GM21529 (cell line): ENCODE measurements at regions not wholly inside any gene's neighbourhood (a gene's known extent, or its start where the extent isn't known, plus 50 kb on each side); places are given as distances from the start of the nearest gene placed in this dataset.

ENCODE experiments used
- ATAC-seq: cut with Tn5 transposase; IDR thresholded peaks from one replicate; pipeline ENCODE4 v1.9.1; 2021; ENCODE audit not compliant: unreplicated experiment

DNA sequence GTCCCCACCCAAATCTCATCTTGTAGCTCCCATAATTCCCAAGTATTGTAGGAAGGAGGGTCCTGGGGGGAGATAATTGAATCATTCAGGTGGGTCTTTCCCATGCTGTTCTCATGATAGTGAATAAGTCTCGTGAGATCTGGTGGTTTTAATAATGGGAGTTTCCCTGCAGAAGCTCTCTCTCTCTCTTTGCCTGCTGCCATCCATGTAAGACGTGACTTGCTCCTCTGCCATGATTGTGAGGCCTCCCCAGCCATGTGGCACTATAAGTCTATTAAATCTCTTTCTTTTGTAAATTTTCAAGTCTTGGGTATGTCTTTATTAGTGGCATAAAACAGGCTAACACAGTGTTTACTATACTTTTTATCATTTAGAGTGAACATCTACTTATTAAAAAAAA is 338.8 kb downstream of the ANKRD7 start:
- ATAC-seq = no peak

DNA sequence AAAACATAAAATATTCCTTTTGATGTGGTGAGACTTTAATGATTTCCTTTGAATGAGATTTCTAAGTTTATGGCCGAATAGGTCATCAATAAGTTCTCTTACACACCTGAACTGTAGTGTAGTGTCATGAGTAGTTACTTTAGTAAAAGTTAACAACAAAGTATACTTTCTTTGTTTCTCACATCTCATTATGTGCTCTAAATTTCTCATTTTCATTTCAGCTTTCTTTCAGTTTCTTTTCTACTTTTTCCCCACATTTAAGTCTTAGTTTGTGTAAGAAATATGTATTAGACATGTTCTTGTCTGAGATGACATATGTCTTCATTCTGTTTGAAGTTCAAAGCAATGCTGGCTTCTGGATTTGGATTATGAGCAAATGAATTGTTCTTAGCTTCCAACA is 348.1 kb downstream of the ANKRD7 start:
- peak; percentile 45 for ATAC-seq

DNA sequence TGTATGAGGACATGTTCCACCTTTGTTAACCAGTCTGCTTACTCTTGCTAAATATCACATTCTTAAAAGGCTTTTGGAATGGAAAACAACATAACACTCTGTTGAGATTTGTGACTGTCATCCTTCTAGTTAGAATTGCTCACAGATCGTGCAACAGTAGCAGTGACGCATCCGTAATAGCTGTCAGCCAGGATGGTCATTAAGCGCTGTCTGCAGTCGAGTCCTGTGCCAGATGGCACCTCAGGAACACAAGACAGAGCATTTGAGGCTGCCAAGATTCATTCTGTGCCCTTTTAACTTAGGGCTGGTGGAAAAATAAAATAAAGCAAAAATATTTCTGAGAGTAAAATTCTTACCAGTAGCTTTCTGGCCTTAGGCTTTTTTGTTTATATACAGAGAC is 348.6 kb downstream of the ANKRD7 start:
- ATAC-seq = no peak

DNA sequence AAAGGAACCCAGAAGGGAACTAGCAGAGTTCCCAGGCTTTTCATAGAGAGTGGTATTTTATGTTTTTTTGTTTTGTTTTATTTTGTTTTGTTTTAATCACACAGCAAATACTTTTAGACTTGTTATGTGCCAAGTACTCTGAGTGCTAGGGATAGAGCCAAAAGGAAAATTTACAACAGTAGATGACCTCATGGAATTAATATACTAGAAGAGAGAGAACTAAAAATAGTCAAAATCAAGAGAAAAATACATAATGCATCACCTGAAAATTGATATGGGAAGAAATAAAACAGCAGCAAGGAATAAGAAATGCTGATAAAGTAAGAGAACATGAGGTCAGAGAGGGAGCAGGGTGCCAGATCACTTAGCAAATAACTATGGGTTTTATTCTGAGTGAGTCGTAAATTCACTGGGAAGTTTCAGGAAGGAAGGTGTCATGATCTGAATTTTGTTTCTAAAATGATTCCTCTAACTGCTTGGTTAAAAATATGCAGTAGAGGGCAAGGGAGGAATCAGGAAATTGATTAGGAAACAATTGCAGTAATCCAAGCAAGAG is 351.0 kb downstream of the ANKRD7 start:
- ATAC-seq = no peak

DNA sequence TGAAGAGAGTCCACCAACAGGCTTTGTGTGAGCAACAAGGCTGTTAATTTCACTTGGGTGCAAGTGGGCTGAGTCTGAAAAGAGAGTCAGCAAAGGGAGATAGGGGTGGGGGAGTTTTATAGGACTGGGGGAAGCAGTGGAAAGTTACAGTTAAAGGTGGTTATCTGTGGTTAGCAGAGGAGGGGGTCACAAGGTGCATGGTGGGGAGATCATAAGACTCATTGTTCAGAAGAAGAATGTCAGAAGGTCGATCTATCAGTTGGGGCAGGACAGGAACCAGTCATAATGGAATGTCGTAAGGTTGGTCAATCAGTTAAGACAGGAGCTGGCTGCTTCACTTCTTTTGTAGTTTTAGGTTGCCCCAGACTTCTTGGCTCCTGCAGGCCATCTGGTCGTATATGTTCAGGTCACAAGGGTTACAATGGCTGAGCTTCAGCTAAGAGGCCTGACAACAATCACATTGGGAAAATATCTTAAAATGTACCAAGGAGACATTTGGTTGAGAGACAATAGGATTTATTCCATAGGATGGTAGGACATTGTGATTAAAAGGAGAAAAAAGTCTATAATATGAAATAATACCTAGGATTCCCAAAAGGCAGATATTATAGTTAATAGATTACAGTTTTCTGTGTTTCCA is 356.4 kb downstream of the ANKRD7 start:
- no peak for ATAC-seq

DNA sequence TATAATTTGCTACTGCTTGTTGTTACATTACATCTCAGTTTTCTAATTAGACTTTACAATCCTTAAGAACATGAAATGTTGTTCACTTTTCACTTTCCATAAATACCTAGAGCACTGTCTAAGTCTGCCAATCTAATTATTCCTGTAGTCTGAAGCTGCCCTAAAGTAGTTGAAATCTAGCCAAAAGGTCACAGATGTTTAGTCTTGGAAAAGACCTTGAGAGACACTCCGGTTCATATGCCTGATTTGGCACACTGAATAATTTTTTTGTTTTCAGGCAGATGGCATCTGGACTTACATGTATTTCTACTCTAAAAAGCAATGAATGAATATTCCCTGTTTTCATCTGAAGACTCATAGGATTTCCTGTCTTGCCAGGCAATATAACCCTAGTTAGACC is 359.1 kb downstream of the ANKRD7 start:
- no peak for ATAC-seq

DNA sequence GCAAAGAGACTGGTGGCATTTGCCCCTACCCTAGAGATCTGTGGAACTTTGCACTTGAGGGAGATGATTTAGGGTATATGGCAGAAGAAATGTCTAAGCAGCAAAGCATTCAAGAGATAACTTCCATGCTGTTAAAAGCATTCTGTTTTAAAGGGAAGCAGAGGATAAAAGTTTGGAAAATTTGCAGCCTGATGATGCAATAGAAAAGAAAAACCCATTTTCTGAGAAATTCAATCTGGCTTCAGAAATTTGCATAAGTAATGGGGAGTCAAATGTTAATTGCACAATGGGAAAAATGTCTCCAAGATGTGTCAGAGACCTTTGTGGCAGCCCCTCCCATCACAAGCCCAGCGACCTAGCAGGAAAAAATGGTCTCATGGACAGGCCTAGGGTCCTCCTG is 361.7 kb downstream of the ANKRD7 start:
- no peak for ATAC-seq

DNA sequence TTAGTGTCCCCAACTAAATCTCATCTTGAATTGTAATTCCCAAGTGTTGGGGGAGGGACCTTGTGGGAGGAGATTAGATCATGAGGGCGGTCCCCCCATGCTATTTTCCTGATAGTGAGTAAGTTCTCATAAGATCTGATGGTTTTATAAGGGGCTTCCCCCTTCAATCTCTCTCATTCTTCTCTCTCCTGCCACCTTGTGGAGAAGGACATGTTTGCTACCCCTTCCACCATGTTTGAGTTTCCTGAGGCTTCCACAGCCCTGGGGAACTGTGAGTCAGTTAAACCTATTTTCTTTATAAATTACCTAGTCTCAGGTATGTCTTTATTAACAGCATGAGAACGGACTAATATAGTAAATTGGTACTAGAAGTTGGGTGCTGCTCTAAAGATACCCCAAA is 365.6 kb downstream of the ANKRD7 start:
- peak; percentile 84 for ATAC-seq

DNA sequence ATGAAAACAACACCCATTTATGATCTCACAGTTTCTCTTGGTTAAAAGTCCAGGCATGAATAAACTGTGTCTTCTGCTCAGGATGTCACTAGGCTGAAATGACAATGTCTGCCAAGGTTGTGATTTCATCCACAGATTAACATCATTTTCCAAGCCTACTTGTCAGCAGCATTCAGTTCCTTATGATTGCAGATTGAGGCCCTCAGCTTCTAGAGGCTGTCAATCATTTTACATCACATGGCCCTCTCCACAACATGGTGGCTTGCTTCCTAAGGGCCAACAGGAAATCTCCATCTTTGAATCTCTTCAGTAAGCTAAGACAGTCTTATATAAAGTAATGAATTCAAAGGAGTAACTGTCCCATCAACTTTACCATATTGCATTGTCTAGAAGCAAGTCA is 377.6 kb downstream of the ANKRD7 start:
- ATAC-seq = no peak

DNA sequence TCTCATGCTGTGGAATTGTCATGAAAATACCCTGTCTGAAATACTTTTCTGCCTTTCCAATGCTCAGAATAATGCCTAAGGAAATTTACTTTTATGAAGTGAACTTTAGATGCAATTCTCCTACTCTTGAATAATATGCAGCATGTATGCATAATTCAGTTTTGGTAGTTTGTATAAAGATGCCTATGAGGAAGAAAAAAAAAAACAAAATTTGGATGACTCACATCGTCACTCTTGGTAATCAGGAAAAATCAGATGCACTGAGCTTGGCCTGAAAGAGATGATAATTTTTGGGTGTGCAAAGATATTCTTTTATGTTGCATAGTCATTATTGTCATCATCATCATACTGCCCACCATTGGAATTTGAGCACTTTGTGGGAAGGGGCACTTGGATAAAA is 382.1 kb downstream of the ANKRD7 start:
- no peak for ATAC-seq

DNA sequence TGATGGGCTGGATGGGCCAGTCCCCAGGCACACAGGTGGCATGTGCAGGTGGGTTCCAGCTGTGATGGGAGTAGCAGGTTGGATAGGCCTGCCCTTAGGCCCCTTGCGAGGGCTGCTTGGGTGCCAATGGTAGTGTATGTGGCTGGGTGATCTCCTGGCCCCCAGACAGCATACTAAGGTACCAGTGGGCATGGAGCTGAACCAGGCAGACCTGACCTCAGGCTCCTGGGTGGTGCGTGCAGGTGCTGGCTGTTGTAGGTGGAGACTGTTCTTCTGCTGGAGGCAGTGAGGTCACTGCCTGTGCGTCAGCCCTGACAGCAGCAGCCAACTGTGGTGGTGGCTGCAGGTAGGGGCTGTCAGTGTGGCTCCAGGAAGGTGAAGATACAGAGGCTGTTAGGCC is 384.7 kb downstream of the ANKRD7 start:
- ATAC-seq = no peak

DNA sequence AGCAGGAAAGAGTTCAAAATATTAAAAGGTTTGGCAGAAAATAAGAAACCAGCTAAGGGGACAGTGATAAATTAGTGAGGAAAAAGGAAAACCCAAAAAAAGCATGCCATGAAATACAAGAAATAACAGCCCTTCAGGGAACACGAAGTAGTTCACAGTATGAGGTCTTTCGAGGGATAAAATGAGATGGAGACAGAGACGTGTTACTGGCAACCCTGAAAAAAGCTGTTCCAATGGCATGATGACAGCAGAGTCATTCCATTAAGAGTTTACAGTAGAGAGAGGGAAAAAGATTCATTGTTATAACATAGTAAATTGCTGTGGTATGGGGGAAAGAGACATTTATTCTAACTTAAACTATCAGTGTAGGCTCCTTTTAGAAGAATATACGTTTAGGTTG is 391.2 kb downstream of the ANKRD7 start:
- no peak for ATAC-seq

DNA sequence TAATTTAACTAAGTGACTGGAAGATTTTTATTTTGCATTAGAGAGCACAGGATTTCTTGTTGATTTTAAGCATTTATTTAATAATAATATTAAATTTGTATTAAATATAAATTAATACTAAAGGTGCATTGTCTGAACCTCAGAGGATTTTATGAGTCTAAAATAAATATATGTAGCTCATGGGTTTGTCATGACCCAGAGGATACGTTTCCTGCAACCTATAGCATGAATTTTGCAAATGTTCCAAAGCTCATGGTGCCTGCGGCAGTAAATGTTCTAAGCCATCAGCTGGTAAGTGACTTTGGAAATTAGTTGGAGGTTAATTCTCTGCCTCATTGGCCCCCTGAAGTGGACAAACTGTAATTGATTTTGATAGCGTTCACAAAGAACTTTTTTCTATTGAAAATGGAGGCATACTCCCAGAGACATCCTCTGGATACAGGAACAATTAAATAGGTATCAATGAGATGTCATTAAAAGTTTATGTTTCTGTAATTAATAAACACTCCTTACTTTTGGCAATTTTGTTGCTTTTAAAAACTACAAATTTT is 397.4 kb downstream of the ANKRD7 start:
- ATAC-seq = no peak

DNA sequence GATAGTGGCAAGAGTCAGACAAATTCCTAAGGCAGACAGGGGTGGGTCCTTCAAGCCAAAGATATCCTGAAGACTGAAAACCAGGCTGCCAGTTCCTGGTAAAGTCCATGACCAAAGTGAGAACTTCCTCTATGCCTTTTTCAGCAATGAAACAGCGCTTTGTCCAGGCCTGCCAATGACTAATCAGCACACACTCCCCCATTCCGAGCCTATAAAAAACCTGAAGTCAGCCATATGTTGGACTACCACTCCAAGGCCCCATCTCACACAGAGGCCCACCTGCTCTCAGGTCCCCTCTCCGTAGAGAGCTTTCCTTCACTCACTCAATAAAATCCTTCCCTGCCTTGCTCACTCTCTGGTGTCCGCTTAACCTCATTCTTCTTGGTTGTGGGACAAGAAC is 402.2 kb downstream of the ANKRD7 start:
- ATAC-seq = no peak

DNA sequence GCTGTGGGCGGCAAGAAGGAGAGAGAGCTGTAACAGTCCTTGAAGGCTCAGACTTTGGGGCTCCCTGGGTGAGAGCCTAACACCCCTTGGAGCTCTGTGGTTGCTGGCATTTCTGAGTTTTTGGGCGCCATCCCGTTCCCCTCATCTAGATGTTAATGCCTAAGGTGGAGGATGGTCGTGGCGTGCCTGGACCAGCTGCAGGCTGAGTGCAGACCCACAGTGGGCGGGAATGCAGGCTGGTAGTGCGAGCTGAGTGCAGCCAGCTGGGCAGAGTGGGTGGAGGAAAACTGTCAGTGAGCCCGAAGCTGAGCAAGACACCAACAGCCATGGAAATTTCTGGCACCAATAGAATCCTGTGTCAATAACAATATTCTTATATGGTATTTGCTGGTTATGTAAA is 403.0 kb downstream of the ANKRD7 start:
- ATAC-seq = no peak

DNA sequence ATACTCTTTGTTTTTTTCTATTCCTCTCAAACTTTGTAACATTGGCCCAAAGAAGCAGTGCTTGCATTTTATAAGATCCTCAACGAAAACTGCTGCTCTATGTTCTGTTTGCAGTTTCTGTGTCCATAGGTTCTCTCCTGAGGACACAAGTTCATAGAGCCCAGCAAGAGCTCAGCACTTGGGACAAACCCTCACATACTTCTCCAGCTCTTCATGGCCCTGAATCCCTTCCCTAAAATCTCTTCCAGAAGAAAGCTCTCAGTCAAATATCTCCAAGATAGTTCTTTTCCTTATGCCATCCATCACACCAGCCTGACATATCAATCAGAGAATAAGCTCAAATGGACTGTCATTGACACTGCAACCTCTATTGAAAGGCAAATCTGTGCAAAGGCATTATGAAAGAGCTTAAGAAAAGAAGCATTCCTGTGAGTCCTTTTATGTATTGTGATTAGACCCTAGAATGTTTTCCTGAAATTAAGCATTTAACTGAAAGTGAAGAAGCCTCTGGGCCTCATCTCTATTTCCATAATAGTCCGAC is 405.5 kb downstream of the ANKRD7 start:
- ATAC-seq = no peak

DNA sequence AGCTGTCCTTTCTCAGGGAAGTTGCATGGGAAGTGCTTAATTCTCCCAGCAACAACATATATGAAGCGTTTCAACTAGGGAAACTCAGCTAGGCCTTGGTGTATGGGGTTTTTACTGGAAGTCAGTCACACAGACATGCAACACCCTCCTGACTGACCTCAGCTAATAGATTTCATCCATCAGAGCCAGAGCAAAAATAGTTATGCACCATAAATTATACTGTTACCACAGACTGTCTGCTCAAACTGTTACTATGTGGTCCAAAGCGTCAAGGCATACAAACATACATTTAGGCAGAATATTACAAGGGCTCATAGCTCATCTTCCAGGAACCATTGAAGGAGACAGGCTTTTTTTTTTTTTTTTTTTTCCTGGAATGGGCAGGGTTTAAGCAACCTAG is 417.9 kb downstream of the ANKRD7 start:
- no peak for ATAC-seq

DNA sequence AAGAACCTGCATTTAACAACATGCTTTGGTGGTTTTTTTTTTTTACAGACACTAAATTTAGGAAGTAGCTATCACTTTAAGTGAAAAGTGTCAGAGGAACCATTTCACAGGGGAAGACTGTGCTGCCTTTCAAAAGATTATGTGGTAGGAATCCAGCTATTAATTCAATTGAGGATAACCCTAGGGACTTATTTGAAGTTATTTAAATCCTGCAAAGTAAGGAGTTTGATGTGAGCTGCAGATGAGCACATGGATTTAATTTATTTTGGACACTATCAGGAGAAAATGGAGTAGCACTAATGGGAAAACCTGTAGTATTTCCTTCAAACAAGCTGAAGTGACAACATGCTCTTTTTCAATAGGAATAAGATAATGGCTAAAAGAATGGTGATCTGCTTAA is 419.8 kb downstream of the ANKRD7 start:
- no peak for ATAC-seq

DNA sequence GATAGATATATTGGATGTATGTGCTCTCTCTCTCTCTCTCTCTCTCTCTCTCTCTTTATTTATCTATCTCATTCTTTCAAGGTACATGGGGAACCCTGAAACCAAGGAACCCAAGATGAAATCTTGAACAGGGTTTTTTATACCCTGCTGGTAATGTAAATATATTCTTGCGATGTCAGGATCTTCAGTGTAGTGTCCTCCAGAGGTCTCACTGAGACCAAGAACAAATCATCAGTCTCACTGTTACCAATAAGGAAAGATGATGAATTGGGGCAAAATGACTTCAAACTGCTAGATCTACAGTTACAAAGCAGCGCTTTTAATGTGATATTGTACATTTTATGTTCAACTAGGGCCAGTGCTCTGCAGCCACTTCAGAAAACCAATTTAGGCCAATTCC is 423.5 kb downstream of the ANKRD7 start:
- no peak for ATAC-seq

DNA sequence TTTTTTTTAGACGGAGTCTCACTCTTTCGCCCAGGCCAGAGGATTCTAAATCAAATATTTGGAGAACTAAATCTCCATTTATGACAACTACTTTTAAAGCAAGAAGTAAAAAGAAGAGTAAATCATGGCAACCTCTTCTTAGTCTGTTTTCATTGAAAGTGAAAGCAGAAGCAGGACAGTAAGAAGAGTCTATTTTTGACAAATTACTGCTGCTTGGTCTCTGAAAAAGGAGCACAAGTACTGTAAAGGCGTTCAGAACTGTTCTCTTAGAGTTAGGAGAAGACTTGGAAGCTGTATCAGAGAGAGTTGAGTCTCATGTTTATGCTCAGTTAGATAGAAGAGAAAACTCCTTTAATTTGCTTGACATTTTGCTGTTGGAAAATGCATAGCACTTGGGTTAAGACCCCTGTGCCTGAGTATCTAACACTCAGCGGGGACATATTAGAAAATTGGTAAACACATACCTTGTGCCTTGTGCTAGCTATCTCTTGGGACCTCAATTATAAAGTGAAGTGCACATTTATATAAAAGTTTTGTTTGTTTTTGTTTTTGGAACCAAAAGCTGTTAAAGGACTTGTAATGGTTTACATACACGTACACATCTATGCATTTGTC is 433.0 kb downstream of the ANKRD7 start:
- peak; percentile 95 for ATAC-seq

DNA sequence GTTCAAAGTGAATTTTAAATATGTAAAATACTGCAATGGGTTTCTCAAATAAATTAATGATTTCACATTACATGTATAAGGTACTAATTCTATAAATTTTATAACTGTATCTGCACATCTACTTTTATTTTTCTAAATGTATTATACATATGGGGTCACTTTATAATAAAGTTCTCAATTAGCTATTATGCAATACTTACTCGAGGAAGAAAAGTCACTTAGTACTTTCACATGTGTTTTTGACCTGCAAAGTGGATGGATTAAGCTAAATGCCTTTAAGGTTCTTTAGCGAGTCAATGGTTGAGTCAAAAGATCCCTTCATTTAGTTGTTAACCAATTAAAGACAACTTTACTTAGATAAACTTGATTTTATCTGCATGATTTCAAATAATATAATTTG is 437.8 kb downstream of the ANKRD7 start:
- ATAC-seq = no peak

DNA sequence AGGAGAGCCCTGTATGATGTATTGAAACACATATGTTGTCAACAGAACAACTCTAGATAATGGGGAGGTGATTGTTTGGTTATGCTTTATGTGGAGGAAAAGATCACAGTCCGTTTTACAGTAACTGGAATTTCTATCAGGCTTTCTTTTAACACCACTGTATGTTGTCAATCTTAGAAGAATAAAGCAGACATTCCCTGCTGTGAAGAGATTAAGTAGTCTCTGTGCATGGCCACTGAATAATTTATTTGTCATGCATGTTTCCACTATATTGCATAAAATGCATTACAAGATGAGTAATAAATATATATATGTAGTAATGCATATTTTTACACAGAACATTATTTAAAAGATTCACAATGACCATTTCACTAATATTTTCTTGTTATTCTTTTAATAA is 440.0 kb downstream of the ANKRD7 start:
- ATAC-seq = no peak
